GM21619 (cell line): ENCODE measurements at regions not wholly inside any gene's neighbourhood (a gene's known extent, or its start where the extent isn't known, plus 50 kb on each side); places are given as distances from the start of the nearest gene placed in this dataset.
"Not testable (repeated sequence)": the region's sequence is repeated elsewhere in the genome, so short reads cannot be mapped to it uniquely, and the experiment has no call there.

Experiments used
- ATAC-seq: cut with Tn5 transposase; IDR thresholded peaks from one replicate; pipeline ENCODE4 v1.9.1; 2021; ENCODE audit not compliant: unreplicated experiment

DNA sequence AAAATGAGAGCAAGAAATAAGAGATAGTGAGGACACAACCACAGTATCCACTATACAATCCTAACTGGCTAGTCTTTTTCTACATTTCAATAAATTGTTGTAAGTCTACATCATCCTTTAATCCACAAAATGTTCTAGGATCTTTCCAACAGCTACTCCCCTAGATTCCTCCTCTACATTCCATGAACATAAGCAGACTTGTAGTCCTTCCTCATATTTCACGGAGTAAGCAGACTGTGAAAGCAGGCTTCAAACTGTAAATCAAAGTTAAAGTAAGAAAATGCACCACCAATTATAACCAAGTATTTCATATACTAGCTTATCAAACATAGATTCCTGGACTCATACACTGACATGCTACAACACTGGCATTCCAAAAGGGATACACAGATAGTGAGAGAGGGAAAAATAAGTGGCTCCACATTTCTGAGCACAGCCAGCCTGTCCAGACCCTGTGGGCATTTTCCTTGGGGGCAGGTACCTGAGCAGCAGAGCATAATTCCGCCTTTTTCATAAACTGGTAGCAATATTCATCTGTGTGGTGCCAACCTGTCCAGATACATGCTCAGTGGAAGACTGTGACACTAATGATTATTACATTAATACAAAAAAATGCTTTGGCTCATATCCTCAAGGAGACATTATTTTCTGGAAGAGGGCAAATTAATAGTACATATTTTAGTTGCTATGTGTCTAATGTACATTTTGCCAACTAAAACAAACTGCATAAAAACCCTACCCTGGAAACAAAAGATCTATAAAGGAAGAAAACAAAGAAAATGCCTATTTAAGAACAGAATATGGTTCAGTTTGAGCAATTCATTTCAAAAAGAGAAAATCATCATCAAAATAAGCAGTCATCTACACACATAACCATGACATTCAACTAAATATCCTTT lies 113.3 kb upstream of the FSCB start:
- no peak for ATAC-seq

DNA sequence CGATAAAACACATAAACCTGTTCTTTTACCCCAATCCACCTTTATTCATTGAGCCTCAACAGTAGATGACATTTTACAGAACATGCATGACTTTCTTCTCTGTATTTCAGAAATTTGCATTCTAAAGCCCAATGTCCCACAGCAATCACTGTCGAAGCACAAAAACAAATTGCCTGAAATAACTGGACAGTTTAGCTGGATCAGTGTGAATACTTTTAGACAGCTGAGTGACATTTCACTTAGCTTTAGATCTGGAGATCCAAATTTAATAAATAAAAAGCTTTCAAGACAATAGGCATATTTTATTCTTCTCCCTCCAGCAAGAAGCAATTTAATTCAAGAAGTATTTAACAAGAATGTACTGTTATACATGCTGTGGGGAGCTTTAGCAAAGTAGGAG lies 109.1 kb upstream of the FSCB start:
- ATAC-seq = no peak

DNA sequence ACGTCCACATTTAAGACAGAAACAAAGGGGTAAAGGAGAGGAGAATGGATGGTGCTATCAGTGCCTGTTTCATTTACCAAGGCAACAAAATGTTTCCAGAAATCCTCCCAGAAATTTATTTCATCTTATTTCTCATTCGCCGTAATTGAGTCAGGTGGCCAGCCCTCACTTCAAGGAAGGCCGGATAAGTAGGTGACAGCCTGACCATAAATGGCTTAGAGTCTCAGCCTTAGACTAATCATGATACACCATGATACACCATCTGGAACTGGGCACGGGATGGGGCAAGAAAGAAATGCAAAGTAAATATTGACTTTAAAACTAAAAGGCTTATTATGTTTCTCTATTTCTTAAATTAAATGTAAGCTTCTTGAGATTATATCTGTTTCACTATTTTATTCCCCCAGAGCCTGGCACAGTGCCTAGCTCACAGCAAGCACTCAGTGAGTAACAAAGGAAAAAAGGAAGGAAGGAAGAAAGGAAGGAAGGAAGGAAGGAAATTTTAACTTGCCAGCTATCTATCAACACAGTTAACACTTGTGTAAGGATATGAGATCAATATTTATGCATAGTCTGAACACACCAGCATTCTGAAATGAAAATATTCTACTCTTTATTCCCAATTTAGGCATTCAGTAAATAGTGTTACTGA lies 106.1 kb upstream of the FSCB start:
- ATAC-seq = no peak

DNA sequence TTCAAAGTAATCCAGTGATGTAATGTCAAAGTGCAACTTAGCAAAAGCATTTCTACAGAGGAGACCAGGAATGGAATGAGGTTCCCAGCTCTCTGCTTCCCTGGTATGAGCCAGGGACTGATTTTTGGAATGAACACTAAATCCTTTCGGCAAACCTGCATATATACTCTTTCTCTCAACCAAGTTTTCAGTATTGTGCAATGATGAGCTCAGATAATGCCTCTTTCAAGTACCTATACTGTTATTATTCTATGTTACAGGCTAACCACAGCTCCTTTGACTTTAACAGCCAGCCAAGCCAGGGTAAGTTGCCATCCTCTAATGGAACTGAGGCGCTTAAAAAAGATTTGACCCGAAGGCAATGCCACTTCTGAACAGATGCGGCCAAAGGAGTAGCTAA lies 104.9 kb upstream of the FSCB start:
- ATAC-seq = no peak

DNA sequence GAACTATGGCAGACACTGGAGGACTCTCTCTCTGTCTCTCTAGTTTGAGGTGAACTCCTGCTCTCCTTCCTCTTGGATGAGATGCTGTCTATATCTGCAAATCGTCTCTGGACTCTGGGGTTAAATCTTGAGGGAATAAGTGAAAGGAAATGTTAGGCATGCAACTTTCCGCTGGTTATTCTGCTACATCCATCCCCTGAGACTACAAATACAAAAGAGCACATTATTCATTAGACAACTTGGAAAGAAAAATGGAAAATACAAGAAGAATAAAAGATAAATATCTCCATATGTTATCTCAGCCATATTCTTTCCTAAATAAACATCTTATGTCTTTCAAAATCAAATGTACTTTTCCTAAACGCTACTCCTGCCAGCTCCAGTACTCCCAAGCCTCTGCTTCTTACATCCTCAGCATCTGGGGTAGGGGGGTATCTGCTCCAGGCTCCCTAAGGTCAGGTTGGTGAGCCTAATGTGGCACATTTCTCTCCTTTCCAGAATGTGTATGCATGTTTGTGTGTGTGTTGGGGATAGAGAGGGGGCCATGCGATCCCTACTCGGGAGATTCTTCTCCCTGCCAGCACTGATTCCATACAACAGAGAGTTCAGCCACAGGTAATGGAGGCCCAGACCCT lies 102.9 kb upstream of the FSCB start:
- no peak for ATAC-seq

DNA sequence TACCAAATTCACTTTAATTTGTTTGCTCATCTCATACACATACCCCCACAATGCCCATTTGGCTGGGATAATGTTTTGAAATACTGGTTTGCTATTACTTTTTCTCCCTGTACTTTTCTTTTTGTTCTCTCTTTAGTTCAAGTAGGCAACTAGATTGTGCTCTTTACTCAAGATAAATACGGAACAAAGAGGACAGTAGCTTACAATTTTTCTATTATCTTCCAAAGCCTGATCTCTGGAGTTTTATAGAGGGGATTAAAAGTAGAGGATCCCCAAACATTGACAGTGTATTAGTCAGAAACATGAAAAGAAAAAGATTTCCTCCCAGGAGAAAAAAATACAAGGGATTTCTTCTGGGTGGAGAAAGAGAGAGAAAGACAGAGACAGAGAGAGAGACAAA lies 102.1 kb upstream of the FSCB start:
- no peak for ATAC-seq

DNA sequence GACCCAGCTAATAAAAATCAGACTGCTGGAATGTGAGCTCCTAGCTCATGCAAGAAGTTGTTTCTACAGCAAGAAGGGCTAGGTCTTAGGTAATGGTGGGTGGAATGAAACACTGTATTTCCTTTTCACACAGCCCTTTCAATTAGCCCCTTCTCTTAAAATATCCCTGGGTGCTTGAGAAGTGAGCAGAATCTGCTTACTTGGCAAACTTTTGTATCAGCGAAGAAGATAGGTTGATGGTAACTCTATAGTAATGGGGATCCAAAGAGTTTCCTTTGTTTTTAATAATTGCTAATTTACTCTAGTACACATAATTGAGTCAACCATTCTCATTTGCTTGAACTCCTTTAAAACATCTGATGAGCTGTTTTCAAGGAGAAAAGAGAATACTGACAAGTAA lies 100.6 kb upstream of the FSCB start:
- no peak for ATAC-seq

DNA sequence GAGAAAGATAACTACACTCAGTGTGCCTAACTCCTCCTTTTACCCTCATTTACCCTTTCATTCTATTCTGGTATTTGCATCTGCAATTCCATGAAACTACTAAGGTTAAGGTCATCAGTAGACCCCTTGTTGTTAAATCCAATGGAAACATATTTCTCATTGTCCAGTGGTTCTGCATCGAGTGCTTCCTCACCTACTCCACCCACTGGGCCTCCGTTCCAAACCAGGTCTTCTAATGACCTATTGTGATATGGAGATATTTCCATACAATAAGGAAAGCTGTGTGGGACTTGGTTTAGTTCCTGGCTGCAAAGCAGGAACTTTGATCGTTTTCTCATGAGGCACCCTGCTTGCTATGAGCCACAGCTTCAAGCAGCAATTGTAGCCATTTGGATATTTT lies 99.5 kb upstream of the FSCB start:
- ATAC-seq = no peak

DNA sequence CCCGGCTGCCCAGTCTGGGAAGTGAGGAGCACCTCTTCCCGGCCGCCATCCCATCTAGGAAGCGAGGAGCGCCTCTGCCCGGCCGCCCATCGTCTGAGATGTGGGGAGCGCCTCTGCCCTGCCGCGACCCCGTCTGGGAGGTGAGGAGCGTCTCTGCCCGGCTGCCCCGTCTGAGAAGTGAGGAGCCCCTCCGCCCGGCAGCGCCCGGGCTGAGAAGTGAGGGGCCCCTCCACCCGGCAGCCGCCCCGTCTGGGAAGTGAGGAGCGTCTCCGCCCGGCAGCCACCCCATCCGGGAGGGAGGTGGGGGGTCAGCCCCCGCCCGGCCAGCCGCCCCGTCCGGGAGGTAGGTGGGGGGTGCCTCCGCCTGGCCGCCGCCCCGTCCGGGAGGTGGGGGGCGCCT lies 94.2 kb upstream of the FSCB start:
- not testable (repeated sequence) for ATAC-seq

DNA sequence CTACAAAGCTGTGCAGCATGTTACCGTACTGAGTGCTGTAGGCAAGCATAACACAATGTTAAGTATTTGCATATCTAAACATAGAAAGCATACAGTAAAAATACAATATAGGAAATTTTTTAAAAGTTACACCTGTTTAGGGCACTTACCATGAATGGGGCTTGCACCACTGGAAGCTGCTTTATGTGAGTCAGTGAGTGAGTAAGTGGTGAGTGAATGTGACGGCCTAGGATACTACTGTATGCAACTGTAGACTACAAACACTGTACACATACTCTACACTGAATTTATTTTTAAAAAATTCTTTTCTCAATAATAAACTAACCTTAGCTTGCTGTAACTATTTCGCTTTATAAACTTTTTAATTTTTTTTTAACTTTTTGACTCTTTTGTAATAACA lies 82.1 kb upstream of the FSCB start:
- no peak for ATAC-seq

DNA sequence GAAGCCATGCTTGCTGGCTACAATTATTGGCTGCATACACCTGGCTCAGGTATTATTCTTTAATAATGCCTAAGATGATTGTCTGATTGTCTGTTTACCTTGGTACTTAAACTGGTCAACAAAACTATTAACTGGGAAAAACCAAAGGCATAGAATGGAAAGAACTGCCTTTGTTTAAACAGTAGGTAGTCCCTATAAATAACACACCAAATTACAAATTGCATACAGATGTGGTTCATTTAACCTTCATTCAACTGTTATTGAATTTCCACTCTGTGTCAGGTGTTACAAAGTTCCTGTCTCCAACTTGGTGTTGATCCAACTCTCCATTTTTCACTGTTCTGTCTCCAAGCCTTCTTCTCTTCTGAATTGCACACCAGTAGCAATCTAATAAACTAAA lies 79.8 kb upstream of the FSCB start:
- ATAC-seq = no peak

DNA sequence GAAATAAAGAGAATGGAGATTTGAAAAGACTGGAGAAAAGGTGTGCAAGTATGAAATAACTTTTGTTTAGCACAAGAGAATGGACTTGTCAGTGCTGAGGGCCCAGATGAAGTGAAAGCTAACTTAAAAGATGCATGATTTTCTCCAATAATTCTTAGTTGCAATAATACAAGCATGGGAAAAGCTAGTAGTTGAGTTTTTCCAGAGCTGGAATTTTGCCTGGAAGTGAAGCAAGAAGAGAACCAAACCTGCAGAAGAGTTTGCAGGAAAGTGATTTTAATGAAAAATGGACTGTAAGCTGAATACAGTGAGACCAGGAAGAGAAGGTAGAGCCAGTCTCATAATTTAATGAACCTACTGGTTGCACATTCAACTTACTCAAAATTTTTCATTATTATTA lies 69.3 kb upstream of the FSCB start:
- no peak for ATAC-seq

DNA sequence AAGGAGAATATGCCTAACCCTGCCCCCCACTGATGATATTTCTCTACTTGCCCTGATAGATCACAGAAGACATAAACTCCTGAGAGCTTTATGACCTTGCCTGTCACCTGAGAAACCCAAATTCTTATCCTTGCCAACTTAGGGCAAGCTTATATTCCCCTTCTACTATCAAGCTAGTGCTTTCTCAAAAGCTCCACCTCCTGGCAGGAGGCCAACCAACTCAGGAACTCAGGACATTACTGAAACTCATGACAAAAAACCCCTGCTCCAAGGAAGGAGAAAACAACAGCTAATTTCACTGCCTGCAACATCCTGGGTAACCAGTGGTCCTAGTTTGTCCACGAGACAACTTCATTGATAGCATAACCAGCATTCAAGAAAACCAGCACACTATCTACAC lies 60.9 kb upstream of the FSCB start:
- ATAC-seq = no peak

DNA sequence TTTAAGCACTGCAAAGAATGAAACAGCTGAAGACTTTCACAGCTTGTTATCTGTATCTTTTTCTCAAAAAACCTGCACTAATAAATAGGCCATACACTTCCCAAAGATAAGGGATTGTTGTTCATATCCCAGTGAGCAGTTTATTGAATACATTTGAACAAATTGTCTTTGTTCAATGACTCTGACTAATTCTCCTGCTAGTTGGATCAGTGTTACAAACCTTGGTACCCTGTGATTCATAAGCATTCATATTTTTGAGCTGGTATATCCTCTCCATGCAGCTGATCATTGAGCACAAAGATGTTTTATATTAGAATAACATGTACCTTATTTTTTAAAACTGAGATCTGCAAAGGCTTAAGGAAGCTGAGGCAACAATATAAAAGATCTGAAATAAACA lies 58.9 kb upstream of the FSCB start:
- ATAC-seq = no peak

DNA sequence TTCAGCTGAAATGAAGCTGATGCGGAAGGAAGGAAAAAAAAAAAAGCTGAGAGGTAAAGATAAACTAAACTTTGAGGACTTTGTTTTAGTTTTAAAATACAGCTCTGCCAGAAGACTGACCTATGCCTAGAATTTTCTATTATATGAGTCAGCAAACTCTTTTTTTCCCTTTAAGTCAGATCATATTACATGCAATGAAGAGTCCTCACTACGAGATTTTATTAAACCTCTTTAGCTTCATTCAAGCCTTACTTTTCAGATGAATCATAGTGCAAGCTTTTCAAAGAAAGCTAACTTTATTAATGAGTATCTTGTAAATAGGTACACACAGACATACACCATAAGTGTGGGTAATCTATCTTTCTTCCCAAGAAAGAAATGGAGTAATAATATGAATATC lies 57.8 kb upstream of the FSCB start:
- no peak for ATAC-seq
